Stimulated activated CD8-positive, alpha-beta memory T cell treated with anti-CD3 and anti-CD28 coated beads, Interleukin-15, amount 100 ng/mL, for 24 hours (primary cell): ENCODE measurements at regions not wholly inside any gene's neighbourhood (a gene's known extent, or its start where the extent isn't known, plus 50 kb on each side); places are given as distances from the start of the nearest gene placed in this dataset.
"Not testable (repeated sequence)": the region's sequence is repeated elsewhere in the genome, so short reads cannot be mapped to it uniquely, and the experiment has no call there.

Experiments
- DNase-seq: peaks from one replicate; pipeline ENCODE4 v3.0.0-alpha.2; 2020; ENCODE audit warnings: low read depth

DNA sequence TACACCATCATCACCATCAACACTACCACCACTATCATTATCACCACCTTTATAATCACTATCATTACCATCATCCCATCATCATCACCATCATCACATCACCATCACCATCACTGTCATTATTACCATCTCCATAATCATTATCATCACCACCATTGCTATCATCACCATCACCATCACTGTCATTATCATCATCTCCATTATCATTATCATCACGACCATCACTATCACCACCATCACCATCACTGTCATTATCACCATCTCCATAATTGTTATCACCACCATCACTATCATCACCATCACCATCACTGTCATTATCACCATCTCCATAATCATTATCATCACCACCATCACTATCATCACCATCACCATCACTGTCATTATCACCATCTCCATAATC is 279.6 kb upstream of the HS6ST1 start:
- DNase-seq = not testable (repeated sequence)

DNA sequence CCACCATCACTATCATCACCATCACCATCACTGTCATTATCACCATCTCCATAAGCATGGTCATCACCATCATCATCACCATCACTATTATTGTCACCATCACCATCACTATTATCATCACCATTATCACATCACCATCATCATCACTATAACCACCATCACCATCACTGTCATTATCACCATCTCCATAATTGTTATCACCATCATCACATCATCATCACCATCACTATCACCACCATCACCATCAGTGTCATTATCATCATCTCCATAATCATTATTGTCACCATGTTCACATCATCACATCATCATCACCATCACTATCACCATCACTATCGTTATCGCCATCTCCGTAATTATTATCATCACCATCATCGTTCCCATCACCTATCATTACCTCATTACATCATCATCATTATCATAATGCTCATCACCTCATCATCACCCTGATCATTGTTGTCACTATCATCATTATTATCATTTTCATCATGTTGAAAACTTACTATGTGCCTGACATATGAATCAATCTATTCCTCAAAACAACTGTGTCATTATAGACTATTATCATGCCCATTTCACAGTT is 280.3 kb upstream of the HS6ST1 start:
- DNase-seq = no peak

DNA sequence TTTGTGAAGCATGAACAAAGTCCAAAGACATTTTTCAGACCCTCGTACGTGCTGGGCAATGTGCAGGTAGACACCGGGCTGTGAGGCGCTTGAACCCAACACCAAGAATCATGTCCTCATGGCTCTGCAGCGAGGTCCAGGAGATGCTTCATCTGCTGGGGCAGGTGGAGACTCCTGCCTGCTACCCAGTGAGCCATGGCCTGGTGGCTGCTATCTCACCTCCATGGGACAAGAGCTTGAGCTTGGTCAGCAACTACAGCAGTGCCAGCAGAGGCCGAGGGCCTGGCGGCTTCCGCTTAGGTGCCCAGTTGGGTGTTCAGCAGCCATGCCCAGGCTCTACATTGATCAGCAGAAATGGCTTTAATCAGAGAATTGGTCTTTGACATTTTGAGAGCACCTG is 281.0 kb upstream of the HS6ST1 start:
- DNase-seq = no peak

DNA sequence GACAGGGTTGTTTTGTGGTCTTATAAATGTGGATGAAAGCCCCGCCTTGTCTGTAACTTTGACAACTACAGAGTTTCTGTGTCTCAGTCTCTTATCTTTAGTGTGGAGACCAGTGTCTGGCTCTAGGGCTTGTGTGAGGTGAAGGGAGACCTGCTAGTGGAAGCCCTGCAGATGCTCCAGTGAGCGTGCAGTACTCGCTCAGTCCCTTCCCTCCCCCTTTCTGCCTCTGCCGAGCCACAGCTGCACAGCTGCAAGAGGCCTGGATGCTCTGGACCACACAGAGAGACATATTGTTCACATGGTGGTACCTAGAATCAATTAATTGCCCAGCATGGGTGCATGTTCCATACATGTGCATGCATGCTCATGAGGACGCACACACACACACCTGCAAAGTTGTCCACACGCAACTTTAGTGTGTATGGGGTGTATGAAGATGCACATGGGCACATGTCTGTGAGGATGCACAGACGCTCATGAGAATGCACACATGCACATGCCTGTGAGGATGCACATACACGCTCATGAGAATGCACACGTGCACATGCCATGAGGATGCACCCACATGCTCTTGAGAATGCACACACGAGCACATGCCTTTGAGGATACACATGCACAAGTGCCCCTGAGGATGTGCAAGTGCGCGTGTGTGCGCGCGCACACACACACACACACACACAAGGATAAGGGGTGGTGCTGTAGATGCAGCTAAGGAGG is 282.1 kb upstream of the HS6ST1 start:
- DNase-seq = no peak

DNA sequence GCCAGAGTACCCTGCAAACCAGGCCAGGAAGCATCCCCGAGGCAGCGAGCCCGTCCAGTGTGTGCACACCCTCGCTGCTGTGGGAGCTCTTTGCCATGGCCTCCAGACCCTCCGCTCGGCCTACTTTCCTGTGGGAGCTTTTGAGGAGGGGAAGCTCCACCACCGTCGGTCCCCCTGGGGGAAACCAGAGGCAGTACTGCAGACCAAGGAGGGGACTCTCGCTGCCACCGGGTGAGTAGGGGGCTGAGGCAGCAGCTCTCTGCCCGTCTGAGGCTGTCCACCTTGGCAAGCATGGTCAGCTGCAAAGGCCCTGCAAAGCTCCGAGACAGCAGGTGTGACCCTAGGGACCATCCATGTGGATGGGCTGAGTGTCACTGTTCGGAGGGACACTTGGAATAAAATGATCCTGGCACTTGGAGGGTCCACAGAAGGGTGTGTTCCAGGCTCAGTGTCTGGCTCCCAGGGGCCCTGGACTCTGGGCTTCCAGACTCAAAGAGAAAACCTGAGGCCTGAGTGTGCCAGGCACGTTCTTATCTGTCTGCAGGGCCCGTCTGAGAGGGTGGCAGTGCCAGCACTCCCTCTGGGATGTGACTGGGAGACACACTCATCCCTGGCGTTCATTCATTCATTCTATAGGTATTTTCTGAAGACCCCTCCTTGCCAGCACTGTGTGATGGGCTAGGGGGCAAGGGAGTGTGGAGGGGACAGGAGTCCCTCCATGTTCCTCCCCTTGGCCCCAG is 282.8 kb upstream of the HS6ST1 start:
- no peak for DNase-seq

DNA sequence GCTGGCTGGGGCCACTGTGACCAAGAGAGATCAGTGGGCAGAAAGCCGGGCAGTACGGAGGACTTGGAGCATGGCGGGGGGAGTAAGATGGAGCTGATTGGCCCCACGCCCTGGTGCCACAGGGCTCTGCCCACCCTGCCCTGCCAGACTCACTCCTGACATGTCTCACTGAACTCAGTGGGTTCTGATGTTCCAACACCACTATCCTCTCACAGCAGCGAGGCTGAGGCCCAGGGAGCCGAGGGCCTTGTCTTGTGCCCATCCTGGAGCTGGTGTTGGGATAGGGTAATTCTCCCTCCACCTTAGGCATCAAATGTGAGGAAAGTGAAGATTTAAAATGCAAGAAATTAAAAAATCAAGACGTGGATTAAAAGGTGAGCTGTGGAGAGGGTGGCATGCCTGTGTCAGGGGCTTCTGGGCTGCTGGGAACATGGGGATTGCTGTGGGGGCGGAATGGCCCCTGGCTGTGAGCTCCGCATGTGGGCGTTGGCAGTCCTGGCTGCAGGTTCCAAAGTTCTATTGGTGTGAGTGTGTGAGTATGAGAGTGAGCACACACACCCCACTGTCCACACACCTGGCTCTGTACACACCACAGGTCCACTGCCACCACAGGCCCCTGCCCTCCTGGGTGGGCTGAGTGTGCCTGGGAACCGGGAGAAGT is 283.5 kb upstream of the HS6ST1 start:
- no peak for DNase-seq

DNA sequence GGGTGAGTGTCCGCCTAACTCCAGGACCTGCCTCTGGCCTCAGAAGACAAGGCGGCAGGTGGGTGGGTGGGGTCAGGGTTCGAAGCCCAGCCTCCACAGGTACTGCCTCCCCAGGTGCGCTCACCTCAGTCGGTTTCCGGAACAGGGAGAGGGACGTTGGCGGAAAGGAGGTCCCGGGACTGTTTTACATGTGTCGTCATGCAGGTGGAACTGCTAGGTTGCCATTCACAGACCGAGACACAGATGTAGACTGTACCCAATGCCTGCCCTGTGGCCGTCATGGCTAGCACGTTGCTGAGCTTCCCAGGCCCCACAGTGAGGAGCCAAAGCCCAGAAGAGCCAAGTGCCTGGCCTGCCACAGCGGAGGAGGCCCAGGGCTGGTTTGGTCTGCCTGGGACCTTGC is 284.0 kb upstream of the HS6ST1 start:
- DNase-seq = no peak

DNA sequence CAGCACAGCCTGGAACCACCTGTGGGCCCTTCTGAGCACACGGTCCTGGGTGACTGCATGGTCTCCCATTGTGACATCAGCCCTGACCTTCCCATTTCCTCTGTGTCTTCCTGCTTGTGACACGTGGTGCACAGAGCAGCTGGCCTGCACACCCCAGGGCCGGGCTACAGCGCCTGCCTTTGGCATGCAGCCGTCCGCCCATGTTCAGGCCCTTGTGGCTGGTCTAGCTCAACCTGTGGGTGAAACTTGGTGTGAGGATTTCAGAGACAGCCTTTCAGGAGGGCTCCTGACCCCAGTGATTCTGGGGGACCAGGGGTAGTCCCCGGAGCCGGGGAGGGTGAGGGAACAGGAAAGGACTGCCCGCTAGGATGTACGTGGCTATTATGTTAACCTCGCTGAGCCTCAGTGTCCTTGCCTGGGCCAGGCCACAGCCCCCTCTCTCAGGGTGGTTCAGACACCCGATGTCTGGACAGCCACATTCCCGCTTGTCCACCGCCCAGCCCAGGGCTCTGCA is 284.8 kb upstream of the HS6ST1 start:
- DNase-seq = no peak

DNA sequence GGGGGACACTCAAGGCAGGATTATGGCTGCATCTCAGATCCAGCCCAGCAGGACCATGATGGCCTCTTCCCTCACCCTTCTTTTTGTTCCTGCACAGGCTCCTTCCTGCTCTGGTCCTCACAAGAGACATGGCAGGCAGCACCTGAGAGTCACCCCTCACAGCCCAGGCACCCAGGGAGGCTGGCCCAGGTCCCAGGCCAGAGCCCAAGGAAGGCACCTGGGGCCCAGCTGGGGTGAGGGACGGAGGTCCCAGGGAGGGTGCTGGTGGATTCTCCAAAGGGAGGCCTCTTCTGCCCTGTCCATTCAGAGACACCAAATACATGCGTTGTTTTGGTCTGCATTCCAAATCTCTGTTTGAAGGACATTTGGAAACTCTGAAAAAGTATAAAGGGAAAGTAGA is 285.4 kb upstream of the HS6ST1 start:
- DNase-seq = no peak

DNA sequence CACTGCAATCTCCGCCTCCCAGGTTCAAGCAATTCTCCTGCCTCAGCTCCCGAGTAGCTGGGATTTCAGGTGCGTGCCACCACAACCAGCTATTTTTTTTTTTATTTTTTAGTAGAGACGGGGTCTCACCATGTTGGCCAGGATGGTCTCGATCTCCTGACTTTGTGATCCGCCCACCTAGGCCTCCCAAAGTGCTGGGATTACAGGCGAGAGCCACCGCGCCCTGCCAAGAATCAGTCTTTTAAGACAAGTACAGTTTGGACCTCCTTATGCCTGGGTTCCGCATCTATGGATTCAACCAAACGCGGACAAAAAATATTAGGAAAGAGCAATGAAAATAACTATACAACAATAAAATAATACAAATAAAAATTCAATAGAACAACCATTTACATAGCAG is 285.9 kb upstream of the HS6ST1 start:
- DNase-seq = not testable (repeated sequence)

DNA sequence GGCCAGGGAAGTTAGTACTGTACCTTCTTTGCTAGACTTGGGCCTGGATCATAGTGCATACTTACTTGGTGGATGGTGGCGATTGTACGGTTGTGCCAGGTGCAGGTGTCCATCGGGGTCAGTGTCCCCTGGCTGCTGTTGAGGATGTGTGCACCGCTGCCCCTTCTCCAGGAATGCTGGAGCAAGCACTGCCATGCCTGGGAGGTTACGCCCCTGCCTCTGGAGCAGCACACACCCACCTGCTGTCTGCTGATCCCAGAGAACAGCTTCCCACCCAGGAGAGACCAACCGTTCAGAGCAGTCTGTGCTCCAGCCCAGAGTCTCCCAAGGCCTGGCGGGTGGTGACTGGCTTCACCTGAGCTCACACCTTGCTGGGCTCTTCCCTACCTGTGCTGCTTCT is 286.8 kb upstream of the HS6ST1 start:
- no peak for DNase-seq

DNA sequence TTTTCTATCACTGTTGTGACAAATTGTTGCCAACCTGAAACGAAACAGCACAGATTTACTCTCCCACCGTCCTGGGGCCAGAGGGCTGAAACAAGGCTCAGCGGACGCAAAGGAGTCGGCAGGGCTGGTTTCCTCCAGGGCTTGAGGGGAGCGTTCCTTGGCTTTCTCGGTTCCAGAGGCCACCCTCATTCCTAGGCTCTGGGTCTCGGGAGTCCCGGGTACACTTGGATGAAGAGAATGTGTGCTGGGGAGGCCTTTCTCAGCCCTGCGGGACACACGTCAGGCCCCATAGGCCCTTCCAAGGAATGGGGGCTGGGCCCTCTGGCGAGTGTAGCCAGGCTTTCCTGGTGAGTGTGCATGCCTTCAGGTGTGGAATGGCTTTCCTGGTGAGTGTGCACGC is 287.3 kb upstream of the HS6ST1 start:
- DNase-seq = no peak

DNA sequence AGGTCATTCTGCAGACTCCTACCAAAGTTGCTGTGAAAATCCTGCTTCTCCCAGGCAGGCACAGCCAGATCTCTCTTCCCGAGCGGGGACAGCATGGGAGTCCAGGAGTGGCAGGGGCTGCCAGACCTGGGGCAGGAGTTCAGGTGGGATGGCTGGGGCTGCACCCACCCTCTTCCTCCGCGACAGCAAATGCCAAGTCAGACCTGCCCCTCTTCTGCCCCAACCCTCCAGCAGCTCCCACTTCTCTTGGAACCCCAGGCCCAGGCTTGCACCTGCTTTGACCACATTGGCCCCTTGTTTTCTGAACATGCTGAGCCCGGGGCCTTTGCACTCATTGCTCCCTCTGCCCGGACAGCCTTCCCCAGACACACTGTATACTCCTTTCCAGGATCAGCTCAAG is 288.2 kb upstream of the HS6ST1 start:
- no peak for DNase-seq

DNA sequence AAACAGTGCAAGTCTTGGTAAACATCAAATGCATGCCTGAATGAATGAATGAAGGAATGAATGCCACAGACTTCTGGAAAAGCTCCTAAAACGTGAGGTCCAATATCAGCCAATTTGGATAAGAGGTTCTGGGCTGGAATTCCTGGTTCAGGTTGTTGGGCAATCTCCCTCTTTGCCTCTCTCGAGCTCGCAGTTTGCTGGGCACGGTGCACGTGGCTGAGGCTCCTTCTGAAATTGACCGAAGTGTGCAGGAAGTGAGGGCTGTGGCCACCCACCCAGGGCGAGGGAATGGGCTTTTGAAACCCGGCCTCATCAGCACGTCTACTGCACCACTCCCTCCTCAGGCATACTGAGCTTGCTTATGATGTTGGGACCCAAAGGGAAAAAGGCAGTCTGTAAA is 288.8 kb upstream of the HS6ST1 start:
- DNase-seq = no peak

DNA sequence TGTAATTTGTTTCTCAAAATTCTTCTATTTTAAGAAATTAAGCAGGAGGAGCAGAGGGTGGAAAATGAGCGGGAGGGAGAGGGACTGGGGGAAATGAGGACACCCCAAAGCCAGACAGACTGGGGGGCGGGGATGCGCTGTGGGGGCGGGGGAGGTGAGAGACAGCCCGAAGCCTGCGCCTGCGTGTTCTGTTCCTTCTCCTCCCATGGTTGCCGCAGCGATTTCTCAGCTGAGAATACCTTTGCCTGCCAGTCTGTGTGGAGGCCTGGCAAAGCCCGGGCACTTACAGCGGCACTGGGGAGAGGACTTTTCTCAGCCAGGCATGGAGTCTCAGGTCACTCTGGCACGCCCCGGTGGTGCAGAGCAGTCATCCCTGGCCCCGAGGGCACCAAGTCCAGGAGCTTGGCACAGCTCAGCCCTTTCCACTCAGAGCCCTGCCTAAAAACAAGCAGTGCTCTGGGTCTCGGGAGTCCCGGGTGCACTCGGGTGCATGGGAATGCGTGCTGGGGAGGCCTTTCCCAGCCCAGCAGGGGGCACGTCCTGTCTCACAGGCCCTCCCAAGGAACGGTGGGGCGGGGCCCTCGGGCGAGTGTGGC is 289.3 kb upstream of the HS6ST1 start:
- DNase-seq = no peak

DNA sequence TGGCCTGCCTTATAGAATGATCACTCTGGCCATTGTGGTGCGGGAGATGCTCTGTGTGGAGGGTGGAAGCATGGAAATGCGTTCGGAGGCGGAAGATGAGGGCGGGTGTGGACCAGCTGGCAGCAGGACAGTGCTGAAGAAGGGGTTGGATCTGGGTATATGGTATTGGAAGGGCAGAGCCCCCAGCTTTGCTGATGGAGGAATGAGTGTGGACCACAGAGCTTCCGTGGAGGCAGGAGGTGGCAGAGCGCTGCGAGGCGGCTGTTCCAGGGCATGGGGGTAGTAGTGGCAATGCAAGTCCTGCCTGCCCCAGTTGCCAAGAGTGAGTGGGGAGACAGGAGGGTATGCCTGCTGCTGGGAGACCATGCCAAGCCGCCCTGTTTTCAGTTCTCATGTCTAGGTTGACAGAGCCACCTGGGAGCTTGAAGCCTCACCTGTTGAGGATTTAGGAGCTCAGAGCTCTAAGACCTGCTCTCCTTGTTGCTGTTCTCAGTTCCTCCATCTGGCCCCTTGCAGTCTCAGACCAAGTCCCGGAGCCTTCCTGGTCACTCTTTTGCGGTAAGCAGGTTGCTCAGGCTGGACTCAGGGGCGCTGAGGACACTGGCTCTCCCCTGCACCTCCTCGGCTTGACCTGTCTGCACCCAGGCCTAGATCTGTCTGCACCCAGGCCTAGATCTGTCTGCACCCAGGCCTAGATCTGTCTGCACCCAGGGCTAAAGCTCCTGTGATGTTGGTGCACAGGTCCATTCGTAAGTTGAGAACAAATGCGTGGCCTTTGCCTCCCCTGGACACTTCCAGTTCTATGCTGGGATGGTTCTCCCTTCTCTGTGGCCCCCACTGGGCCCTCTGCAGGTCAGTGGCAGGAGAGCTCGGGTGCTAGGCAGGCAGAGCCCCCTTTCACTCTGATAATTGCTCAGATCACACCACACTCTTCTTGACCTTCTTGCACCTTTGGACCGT is 290.5 kb upstream of the HS6ST1 start:
- no peak for DNase-seq

DNA sequence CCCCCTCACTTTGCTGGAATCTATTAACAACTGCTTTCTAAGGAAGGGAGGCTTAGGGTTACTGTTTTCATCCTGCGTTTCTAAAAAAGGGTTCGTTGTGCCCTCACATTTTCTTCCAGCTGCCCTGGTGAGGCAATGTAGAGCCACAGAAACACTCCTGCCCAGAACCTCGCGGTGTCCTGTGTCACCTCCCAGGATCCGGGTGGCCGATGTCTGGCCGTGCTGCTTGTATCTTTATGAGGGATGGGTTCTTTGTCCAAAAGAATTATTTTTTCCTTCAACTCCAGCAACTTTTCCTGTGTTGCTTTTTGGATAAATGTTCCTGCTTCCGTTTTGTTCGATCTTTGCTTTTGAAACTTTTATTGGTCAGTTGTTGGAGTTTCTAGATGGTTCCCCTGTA is 291.8 kb upstream of the HS6ST1 start:
- DNase-seq = no peak

DNA sequence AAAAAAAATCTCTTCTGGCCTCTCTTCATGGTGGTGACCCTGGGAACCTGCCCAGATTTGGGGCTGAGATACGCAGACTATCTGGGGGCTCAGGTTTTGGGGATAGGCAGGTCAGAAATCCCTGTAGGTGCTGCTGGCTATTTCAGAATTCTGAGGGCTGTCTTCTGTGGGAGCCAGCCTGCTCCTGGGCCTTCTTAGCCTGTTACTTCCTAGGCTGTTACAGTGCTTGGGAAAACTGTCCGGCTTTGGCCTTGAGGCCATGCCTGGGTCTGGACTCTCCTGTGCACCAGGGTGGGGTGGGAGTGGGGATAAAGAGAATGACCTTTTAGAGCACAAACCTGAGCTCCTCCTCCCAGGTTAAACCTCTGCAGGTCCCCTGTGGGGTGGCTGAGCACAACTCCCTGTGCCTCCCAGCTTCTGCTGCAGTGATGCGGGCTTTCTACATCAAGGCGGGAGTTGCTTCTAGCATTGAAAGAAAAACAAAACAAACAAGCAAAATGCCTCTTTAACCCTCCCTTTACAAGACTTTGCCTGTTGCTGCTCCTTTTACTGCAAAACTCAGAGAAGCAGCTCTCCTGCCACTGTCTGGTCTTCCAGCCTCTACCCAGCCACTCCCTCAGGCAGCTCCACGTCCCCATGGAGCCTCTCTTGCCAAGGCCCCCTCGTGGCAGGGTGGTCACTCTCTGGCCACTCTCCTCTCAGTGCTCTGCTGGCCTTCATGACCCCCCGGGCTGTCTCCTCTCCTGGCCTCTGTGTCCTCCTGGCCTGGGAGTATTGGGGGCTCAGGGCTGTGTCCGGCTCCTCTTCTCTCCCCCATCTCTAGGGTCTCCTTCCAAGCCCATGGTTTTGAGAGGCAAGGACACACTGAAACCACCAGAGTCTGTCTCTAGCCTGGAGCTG is 293.0 kb upstream of the HS6ST1 start:
- DNase-seq = no peak

DNA sequence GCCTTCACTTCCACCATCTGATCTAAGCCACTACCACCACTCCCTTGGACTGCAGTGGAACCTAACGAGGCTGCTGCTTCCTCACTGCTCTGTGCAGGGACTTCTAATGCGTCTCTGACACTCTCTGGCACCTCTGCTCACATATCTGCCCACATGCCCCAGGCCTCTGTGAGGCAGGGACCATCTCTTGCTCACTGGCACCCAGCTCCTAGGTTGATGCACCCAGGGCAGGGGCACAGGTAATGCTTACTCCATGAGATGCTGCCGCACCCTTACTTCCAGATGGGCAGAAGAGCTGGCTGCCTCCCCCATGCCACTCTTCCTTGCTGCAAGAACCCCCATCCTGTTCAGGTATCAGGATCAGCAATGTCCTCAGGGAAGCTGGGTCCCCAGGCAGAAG is 294.0 kb upstream of the HS6ST1 start:
- no peak for DNase-seq

DNA sequence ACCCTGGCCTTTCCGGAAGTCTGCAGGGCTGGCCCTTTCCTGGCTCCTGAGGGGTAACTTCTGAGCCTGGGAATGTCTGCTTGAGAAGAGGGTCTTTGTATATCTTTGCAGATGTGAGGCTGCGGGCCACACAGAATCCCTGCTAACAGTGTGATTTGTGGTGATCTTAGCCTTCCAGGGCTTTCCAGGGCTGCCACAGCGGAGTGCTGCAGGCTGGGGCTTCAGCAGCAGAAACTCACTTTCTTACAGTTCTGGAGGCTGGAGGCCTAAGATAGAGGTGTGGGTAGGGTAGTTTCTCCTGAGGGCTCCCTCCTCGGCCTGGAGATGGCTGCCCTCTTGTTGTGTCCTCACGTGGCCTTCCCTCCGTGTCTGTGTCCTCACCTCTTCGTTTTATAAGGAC is 294.7 kb upstream of the HS6ST1 start:
- DNase-seq = no peak
